Colonic mucosa (tissue), 4 donors: ENCODE measurements at regions not wholly inside any gene's neighbourhood (a gene's known extent, or its start where the extent isn't known, plus 50 kb on each side); places are given as distances from the start of the nearest gene placed in this dataset.

ENCODE experiments used
- DNase-seq: peaks from one replicate; pipeline ENCODE4 v3.0.0-alpha.2; 2020
- H3K27ac ChIP-seq: fragments of 200-600 bp; one replicate; pipeline ENCODE4 v1.8.0; 2021
- H3K27me3 ChIP-seq: fragments of 200-600 bp; one replicate; pipeline ENCODE4 v1.8.0; 2021
- H3K36me3 ChIP-seq: fragments of 200-600 bp; one replicate; pipeline ENCODE4 v1.8.0; 2021
- H3K4me1 ChIP-seq: fragments of 200-600 bp; one replicate; pipeline ENCODE4 v1.8.0; 2021; ENCODE audit warnings: mild to moderate bottlenecking
- H3K4me3 ChIP-seq: fragments of 200-600 bp; one replicate; pipeline ENCODE4 v1.8.0; 2021
- H3K9ac ChIP-seq, 2 donors: one replicate each; pipeline ENCODE4 v1.7.0; 2013; ENCODE audit warnings: control low read depth in 2 of 2, low read depth in 2 of 2, low read length in 2 of 2
- H3K9me3 ChIP-seq: fragments of 200-600 bp; one replicate; pipeline ENCODE4 v1.8.0; 2021
- CTCF ChIP-seq: fragments of 200-600 bp; IDR thresholded peaks from one replicate; pipeline ENCODE4 v1.8.0; 2022; ENCODE audit warnings: antibody characterized with exemption, mild to moderate bottlenecking
- intact Hi-C: fragments of 100-400 bp; cut with DNase I; formaldehyde crosslinking; loops from one replicate; pipeline ENCODE4 v1.14.1; 2022
- donor health status: healthy.
- donor health status: DM: no; HTN: no; CAD: no.
- donor health status: DM: no; HTN: no; CAD: no.

GRCh38 chr3:54038391-54038790, 84.0 kb upstream of the CACNA2D3 start:
- no peak for DNase-seq
- TF ChIP-seq CTCF = no peak
- Histone ChIP-seq H3K9ac (no peak overlapping the region), H3K4me1 (no peaks in the 10 kb centered on the region), H3K4me3 (no peak overlapping the region), H3K27me3 (no peaks in the 10 kb centered on the region), H3K27ac (no peak overlapping the region), H3K36me3 (no peaks in the 10 kb centered on the region), H3K9me3 (no peaks in the 10 kb centered on the region)
- intact Hi-C loops = no loop called here

GRCh38 chr3:54036543-54036942, 85.8 kb upstream of the CACNA2D3 start:
- no peak overlapping the region for H3K4me3 ChIP-seq
- no peak for DNase-seq
- no peak overlapping the region for H3K9ac ChIP-seq
- no peaks in the 10 kb centered on the region for H3K9me3 ChIP-seq
- H3K27me3 ChIP-seq = no peaks in the 10 kb centered on the region
- intact Hi-C loops = no loop called here
- no peaks in the 10 kb centered on the region for H3K4me1 ChIP-seq
- TF ChIP-seq CTCF = no peak
- H3K27ac ChIP-seq = no peak overlapping the region
- no peaks in the 10 kb centered on the region for H3K36me3 ChIP-seq

GRCh38 chr3:54034971-54035370, 87.4 kb upstream of the CACNA2D3 start:
- no peak for TF ChIP-seq CTCF
- Histone ChIP-seq H3K4me3 (no peak overlapping the region), H3K36me3 (no peaks in the 10 kb centered on the region), H3K9ac (no peak overlapping the region), H3K4me1 (no peaks in the 10 kb centered on the region), H3K27ac (no peak overlapping the region), H3K27me3 (no peaks in the 10 kb centered on the region), H3K9me3 (no peaks in the 10 kb centered on the region)
- intact Hi-C loops = no loop called here
- no peak for DNase-seq

GRCh38 chr3:54033761-54034160, 88.6 kb upstream of the CACNA2D3 start:
- no peaks in the 10 kb centered on the region for H3K9me3 ChIP-seq
- H3K4me3 ChIP-seq = no peak overlapping the region
- H3K9ac ChIP-seq = no peak overlapping the region
- intact Hi-C loops = no loop called here
- no peak overlapping the region for H3K27ac ChIP-seq
- no peaks in the 10 kb centered on the region for H3K27me3 ChIP-seq
- no peak for TF ChIP-seq CTCF
- DNase-seq = no peak
- H3K4me1 ChIP-seq = no peaks in the 10 kb centered on the region
- H3K36me3 ChIP-seq = no peaks in the 10 kb centered on the region

- no peak overlapping the region for H3K9ac ChIP-seq
- intact Hi-C loops = no loop called here
- no peak for TF ChIP-seq CTCF
These were observed 89.8 kb upstream of the CACNA2D3 start for GRCh38 chr3:54032598-54032997.

GRCh38 chr3:54028372-54028771, 94.0 kb upstream of the CACNA2D3 start:
- Histone ChIP-seq H3K9ac (no peak overlapping the region), H3K9me3 (no peaks in the 10 kb centered on the region), H3K4me1 (no peaks in the 10 kb centered on the region), H3K27ac (no peak overlapping the region), H3K36me3 (no peaks in the 10 kb centered on the region), H3K27me3 (no peaks in the 10 kb centered on the region), H3K4me3 (no peak overlapping the region)
- intact Hi-C loops = no loop called here
- DNase-seq = no peak
- TF ChIP-seq CTCF = no peak

More at GRCh38 chr3:54032598-54032997, 89.8 kb upstream of the CACNA2D3 start:
- H3K27ac ChIP-seq = no peak overlapping the region
- H3K36me3 ChIP-seq = no peaks in the 10 kb centered on the region
- no peaks in the 10 kb centered on the region for H3K27me3 ChIP-seq
- H3K4me3 ChIP-seq = no peak overlapping the region
- no peak for DNase-seq
- H3K9me3 ChIP-seq = no peaks in the 10 kb centered on the region
- no peaks in the 10 kb centered on the region for H3K4me1 ChIP-seq
